Uterus (tissue), 2 donors: ENCODE measurements at regions not wholly inside any gene's neighbourhood (a gene's known extent, or its start where the extent isn't known, plus 50 kb on each side); places are given as distances from the start of the nearest gene placed in this dataset.

Source experiments
- CTCF ChIP-seq, 4 experiments: fragments of 200-600 bp in 2 of 4; fragments of 450-650 bp in 2 of 4; sonication (generic) in 2 of 4; IDR thresholded peaks; one replicate each; pipeline ENCODE4 v1.5.1; 2016 to 2019; ENCODE audit warnings: antibody characterized with exemption in 4 of 4, mild to moderate bottlenecking in 2 of 4, moderate library complexity in 1 of 4
- POLR2A ChIP-seq, 2 donors: fragments of 450-650 bp; IDR thresholded peaks; one replicate each; pipeline ENCODE4 v1.6.1; 2016; ENCODE audit warnings: antibody characterized with exemption in 2 of 2, mild to moderate bottlenecking in 1 of 2, moderate library complexity in 1 of 2

- TF ChIP-seq CTCF (IDR thresholded peaks at IDR 0.05) = no peak
- no peak for TF ChIP-seq POLR2A (IDR thresholded peaks at IDR 0.05)
Measured at GRCh38 chr17:6196355-6196754, 126.2 kb downstream of the WSCD1 start.
